ENCODE measurements at regions not wholly inside any gene's neighbourhood (a gene's known extent, or its start where the extent isn't known, plus 50 kb on each side); places are given as distances from the start of the nearest gene placed in this dataset.

- H3K27ac ChIP-seq (ENCODE audit: low read depth, low read length, poor library complexity, severe bottlenecking): no peak overlapping the region
- H3K9ac ChIP-seq (ENCODE audit: low read length): no peak overlapping the region
- no peak for TF ChIP-seq EZH2 (IDR thresholded peaks at IDR 0.05; ENCODE audit: borderline replicate concordance, low read length)
- H3F3A ChIP-seq (ENCODE audit: insufficient read depth, low read length): no peaks in the 10 kb centered on the region
- H3K36me3 ChIP-seq (ENCODE audit: insufficient read depth, low read length): no peaks in the 10 kb centered on the region
- H3K79me2 ChIP-seq (ENCODE audit: insufficient read depth, low read length): no peaks in the 10 kb centered on the region
- H3K4me1 ChIP-seq (ENCODE audit: insufficient read depth, low read length, severe bottlenecking): no peaks in the 10 kb centered on the region
- no peak overlapping the region for H3K4me2 ChIP-seq (ENCODE audit: low read length)
- H3K9me3 ChIP-seq (ENCODE audit: low read length): no peaks in the 10 kb centered on the region
- H3K9me2 ChIP-seq (ENCODE audit: low read depth, low read length): no peaks in the 10 kb centered on the region
- H4K20me1 ChIP-seq (ENCODE audit: insufficient read depth, low read length): no peaks in the 10 kb centered on the region
- H2AFZ ChIP-seq (ENCODE audit: low read length): no peak overlapping the region
- no peak overlapping the region for H3K4me3 ChIP-seq (ENCODE audit: low read depth, low read length, poor library complexity, severe bottlenecking)
- H3K27me3 ChIP-seq (ENCODE audit: insufficient read depth, low read length): no peaks in the 10 kb centered on the region
Observed at GRCh38 chr5:165104611-165105010, 1599.2 kb downstream of the MAT2B start.

DNA sequence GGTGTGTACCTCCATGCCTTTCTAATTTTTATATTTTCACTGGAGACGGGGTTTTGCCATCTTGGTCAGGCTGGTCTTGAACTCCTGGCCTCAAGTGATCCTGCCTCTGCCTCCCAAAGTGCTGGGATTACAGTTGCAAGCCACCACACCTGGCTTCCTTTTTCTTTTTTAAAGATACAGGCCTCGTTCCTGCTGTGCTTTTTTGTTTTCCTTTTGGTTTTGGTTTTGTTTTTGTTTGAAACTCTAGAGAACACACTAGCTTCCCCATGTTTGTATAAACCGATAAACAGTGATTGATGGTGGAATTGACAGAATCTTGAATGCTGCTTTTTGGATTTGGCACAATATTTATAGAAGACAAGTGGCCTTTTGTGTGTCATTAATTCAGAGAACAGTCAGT, 1603.4 kb downstream of the MAT2B start:
- Histone ChIP-seq H3K79me2 (ENCODE audit: insufficient read depth, low read length) (no peaks in the 10 kb centered on the region), H3K9me3 (ENCODE audit: low read length) (no peaks in the 10 kb centered on the region), H3F3A (ENCODE audit: insufficient read depth, low read length) (no peaks in the 10 kb centered on the region), H3K4me3 (ENCODE audit: low read depth, low read length, poor library complexity, severe bottlenecking) (no peak overlapping the region), H3K4me1 (ENCODE audit: insufficient read depth, low read length, severe bottlenecking) (no peaks in the 10 kb centered on the region), H3K4me2 (ENCODE audit: low read length) (no peak overlapping the region), H3K27ac (ENCODE audit: low read depth, low read length, poor library complexity, severe bottlenecking) (no peak overlapping the region), H2AFZ (ENCODE audit: low read length) (no peak overlapping the region), H3K9me2 (ENCODE audit: low read depth, low read length) (no peaks in the 10 kb centered on the region), H3K9ac (ENCODE audit: low read length) (no peak overlapping the region), H3K36me3 (ENCODE audit: insufficient read depth, low read length) (no peaks in the 10 kb centered on the region), H3K27me3 (ENCODE audit: insufficient read depth, low read length) (no peaks in the 10 kb centered on the region), H4K20me1 (ENCODE audit: insufficient read depth, low read length) (no peaks in the 10 kb centered on the region)
- TF ChIP-seq, protein P1, sequence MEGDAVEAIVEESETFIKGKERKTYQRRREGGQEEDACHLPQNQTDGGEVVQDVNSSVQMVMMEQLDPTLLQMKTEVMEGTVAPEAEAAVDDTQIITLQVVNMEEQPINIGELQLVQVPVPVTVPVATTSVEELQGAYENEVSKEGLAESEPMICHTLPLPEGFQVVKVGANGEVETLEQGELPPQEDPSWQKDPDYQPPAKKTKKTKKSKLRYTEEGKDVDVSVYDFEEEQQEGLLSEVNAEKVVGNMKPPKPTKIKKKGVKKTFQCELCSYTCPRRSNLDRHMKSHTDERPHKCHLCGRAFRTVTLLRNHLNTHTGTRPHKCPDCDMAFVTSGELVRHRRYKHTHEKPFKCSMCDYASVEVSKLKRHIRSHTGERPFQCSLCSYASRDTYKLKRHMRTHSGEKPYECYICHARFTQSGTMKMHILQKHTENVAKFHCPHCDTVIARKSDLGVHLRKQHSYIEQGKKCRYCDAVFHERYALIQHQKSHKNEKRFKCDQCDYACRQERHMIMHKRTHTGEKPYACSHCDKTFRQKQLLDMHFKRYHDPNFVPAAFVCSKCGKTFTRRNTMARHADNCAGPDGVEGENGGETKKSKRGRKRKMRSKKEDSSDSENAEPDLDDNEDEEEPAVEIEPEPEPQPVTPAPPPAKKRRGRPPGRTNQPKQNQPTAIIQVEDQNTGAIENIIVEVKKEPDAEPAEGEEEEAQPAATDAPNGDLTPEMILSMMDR (IDR thresholded peaks at IDR 0.05; ENCODE audit: low read length): no peak
- TF ChIP-seq EZH2 (IDR thresholded peaks at IDR 0.05; ENCODE audit: borderline replicate concordance, low read length): no peak

DNA sequence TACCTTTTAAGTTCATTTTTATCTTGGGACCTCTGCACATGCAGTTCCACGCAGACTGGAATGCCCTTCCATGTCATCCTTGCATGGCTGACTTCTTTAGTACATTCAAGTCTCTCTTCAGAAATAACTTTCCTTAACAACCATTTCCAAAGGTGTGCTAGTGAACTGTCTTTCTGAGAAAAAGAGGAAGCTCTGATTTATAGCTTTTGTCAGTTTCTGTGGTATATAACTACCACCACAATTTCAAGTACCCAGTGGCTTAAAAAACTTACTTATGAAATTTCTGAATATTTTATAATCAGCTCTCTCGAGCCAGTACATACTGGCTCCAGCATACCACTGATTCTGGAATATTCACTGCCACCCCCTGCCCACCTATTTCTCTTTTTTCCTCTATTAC, 1613.8 kb downstream of the MAT2B start:
- H3K27ac ChIP-seq (ENCODE audit: low read depth, low read length, poor library complexity, severe bottlenecking): no peak overlapping the region
- no peak overlapping the region for H2AFZ ChIP-seq (ENCODE audit: low read length)
- H3K4me2 ChIP-seq (ENCODE audit: low read length): no peak overlapping the region
- H3K9me3 ChIP-seq (ENCODE audit: low read length): no peaks in the 10 kb centered on the region
- H3K9ac ChIP-seq (ENCODE audit: low read length): no peak overlapping the region
- H4K20me1 ChIP-seq (ENCODE audit: insufficient read depth, low read length): no peaks in the 10 kb centered on the region
- H3K4me1 ChIP-seq (ENCODE audit: insufficient read depth, low read length, severe bottlenecking): no peaks in the 10 kb centered on the region
- H3K4me3 ChIP-seq (ENCODE audit: low read depth, low read length, poor library complexity, severe bottlenecking): no peak overlapping the region
- no peaks in the 10 kb centered on the region for H3K36me3 ChIP-seq (ENCODE audit: insufficient read depth, low read length)
- no peaks in the 10 kb centered on the region for H3F3A ChIP-seq (ENCODE audit: insufficient read depth, low read length)
- H3K27me3 ChIP-seq (ENCODE audit: insufficient read depth, low read length): no peaks in the 10 kb centered on the region
- H3K9me2 ChIP-seq (ENCODE audit: low read depth, low read length): no peaks in the 10 kb centered on the region
- TF ChIP-seq, protein P1 (IDR thresholded peaks at IDR 0.05; ENCODE audit: low read length): no peak
- TF ChIP-seq EZH2 (IDR thresholded peaks at IDR 0.05; ENCODE audit: borderline replicate concordance, low read length): no peak
- no peaks in the 10 kb centered on the region for H3K79me2 ChIP-seq (ENCODE audit: insufficient read depth, low read length)

DNA sequence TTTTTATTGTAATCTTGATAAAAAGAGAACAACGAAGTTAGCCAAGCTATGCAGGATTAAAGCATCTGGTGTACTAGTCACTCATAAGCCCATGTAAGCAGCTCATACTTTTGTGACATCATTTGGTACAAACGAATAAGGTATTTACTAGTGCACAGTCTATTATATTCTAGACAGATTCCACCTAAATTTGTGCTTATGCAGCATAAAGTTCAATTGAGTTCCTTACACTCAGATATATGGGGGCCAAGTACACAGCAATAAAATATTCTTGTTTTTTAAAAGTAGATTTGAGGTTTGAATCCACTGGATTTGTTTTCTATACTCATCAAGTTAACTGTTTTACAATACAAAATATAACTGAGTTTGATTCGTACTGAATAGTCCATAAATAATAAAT, 1621.2 kb downstream of the MAT2B start:
- no peaks in the 10 kb centered on the region for H3K4me1 ChIP-seq (ENCODE audit: insufficient read depth, low read length, severe bottlenecking)
- H3K4me3 ChIP-seq (ENCODE audit: low read depth, low read length, poor library complexity, severe bottlenecking): no peak overlapping the region
- no peaks in the 10 kb centered on the region for H3K9me2 ChIP-seq (ENCODE audit: low read depth, low read length)
- no peak overlapping the region for H3K27ac ChIP-seq (ENCODE audit: low read depth, low read length, poor library complexity, severe bottlenecking)
- H2AFZ ChIP-seq (ENCODE audit: low read length): no peak overlapping the region
- no peaks in the 10 kb centered on the region for H3K9me3 ChIP-seq (ENCODE audit: low read length)
- H3K36me3 ChIP-seq (ENCODE audit: insufficient read depth, low read length): no peaks in the 10 kb centered on the region
- TF ChIP-seq, protein P1 (IDR thresholded peaks at IDR 0.05; ENCODE audit: low read length): no peak
- no peak for TF ChIP-seq EZH2 (IDR thresholded peaks at IDR 0.05; ENCODE audit: borderline replicate concordance, low read length)
- H4K20me1 ChIP-seq (ENCODE audit: insufficient read depth, low read length): no peaks in the 10 kb centered on the region
- H3K79me2 ChIP-seq (ENCODE audit: insufficient read depth, low read length): no peaks in the 10 kb centered on the region
- H3K9ac ChIP-seq (ENCODE audit: low read length): no peak overlapping the region
- H3F3A ChIP-seq (ENCODE audit: insufficient read depth, low read length): no peaks in the 10 kb centered on the region
- H3K27me3 ChIP-seq (ENCODE audit: insufficient read depth, low read length): no peaks in the 10 kb centered on the region
- H3K4me2 ChIP-seq (ENCODE audit: low read length): no peak overlapping the region
